HEK293 (cell line): ENCODE measurements at regions not wholly inside any gene's neighbourhood (a gene's known extent, or its start where the extent isn't known, plus 50 kb on each side); places are given as distances from the start of the nearest gene placed in this dataset.
A peak's percentile ranks its signal among the peaks of the same experiment; 100 is the strongest.

Experiments
- CTCF ChIA-PET: fragments of 350-600 bp; formaldehyde crosslinking; extraction: SDS; loops from one replicate; lab custom pipeline; 2021; ENCODE audit warnings: antibody characterized with exemption; lab: Yijun Ruan, JAX
- POLR2A ChIA-PET: fragments of 300-600 bp; formaldehyde crosslinking; extraction: SDS; loops from one replicate; lab custom pipeline; 2020; ENCODE audit warnings: antibody characterized with exemption, inconsistent platforms; lab: Yijun Ruan, JAX
- H3K27ac ChIP-seq: fragments of 200-500 bp; sonication (Bioruptor generic); 2 replicates; pipeline ENCODE4 v1.5.1; 2014; ENCODE audit warnings: low read depth, low read length, control low read depth, inconsistent platforms; ENCODE audit errors: extremely low read depth
- H3K36me3 ChIP-seq, 2 experiments: fragments of 200-500 bp in 1 of 2; sonication (Bioruptor generic) in 1 of 2; 1 replicate in 1 of 2; 2 replicates in 1 of 2; pipeline ENCODE4 v1.5.1; 2014 to 2017; ENCODE audit warnings: inconsistent platforms in 2 of 2, low read length in 2 of 2; ENCODE audit not compliant: control insufficient read depth in 2 of 2, insufficient read depth in 1 of 2
- H3K4me1 ChIP-seq: fragments of 200-500 bp; sonication (Bioruptor generic); 2 replicates; pipeline ENCODE4 v1.5.1; 2014; ENCODE audit warnings: mild to moderate bottlenecking, low read length, inconsistent platforms; ENCODE audit not compliant: control insufficient read depth, insufficient read depth
- H3K4me3 ChIP-seq: 2 replicates; pipeline ENCODE4 v1.5.1; 2011; ENCODE audit warnings: low read depth, mild to moderate bottlenecking, control low read depth, low read length, moderate library complexity
- H3K9me3 ChIP-seq: fragments of 200-500 bp; sonication (Bioruptor generic); 2 replicates; pipeline ENCODE4 v1.5.1; 2014; ENCODE audit warnings: low read depth, low read length, inconsistent platforms; ENCODE audit not compliant: control insufficient read depth, insufficient read depth
- EGR2 ChIP-seq: fragments of 450-650 bp; formaldehyde crosslinking; IDR thresholded peaks from 2 replicates; pipeline ENCODE4 v1.5.1; 2016; ENCODE audit warnings: low read depth, missing biosample characterization, missing genetic modification characterization
- HOXC10 ChIP-seq: sonication (generic); formaldehyde crosslinking; IDR thresholded peaks from 2 replicates; pipeline ENCODE4 v1.8.1; 2023; ENCODE audit warnings: mild to moderate bottlenecking, missing genetic modification reagents
- KLF8 ChIP-seq: fragments of 450-650 bp; formaldehyde crosslinking; IDR thresholded peaks from 2 replicates; pipeline ENCODE4 v1.5.1; 2016; ENCODE audit warnings: missing biosample characterization, missing genetic modification characterization
- SALL2 ChIP-seq: fragments of 450-650 bp; formaldehyde crosslinking; IDR thresholded peaks from 2 replicates; pipeline ENCODE4 v1.5.0; 2017; ENCODE audit warnings: missing biosample characterization, mild to moderate bottlenecking, missing genetic modification characterization, borderline replicate concordance
- ZFHX2 ChIP-seq: fragments of 450-650 bp; formaldehyde crosslinking; conservative IDR thresholded peaks from 2 replicates; pipeline ENCODE4 v1.5.1; 2016; ENCODE audit warnings: missing biosample characterization, missing genetic modification characterization
- ZFP37 ChIP-seq: fragments of 450-650 bp; formaldehyde crosslinking; IDR thresholded peaks from 2 replicates; pipeline ENCODE4 v1.5.1; 2016; ENCODE audit warnings: missing biosample characterization, missing genetic modification characterization
- ZNF112 ChIP-seq: fragments of 450-650 bp; formaldehyde crosslinking; IDR thresholded peaks from 2 replicates; pipeline ENCODE4 v1.5.0; 2017; ENCODE audit warnings: missing biosample characterization, missing genetic modification characterization
- ZNF140 ChIP-seq: fragments of 450-650 bp; formaldehyde crosslinking; IDR thresholded peaks from 2 replicates; pipeline ENCODE4 v1.5.1; 2016; ENCODE audit warnings: missing biosample characterization, missing genetic modification characterization
- ZNF239 ChIP-seq: fragments of 450-650 bp; formaldehyde crosslinking; IDR thresholded peaks from 2 replicates; pipeline ENCODE4 v1.5.1; 2016; ENCODE audit warnings: missing biosample characterization, missing genetic modification characterization
- ZNF423 ChIP-seq: fragments of 450-650 bp; formaldehyde crosslinking; IDR thresholded peaks from 2 replicates; pipeline ENCODE4 v1.5.1; 2016; ENCODE audit warnings: missing biosample characterization, missing genetic modification characterization
- ZNF48 ChIP-seq: fragments of 450-650 bp; formaldehyde crosslinking; IDR thresholded peaks from 2 replicates; pipeline ENCODE4 v1.5.1; 2016; ENCODE audit warnings: missing biosample characterization, missing genetic modification characterization
- ZNF571 ChIP-seq: fragments of 450-650 bp; formaldehyde crosslinking; IDR thresholded peaks from 2 replicates; pipeline ENCODE4 v1.5.0; 2017; ENCODE audit warnings: missing biosample characterization, missing genetic modification characterization
- ZNF626 ChIP-seq: fragments of 450-650 bp; sonication (Bioruptor Pico); formaldehyde crosslinking; IDR thresholded peaks from 2 replicates; pipeline ENCODE4 v1.5.1; 2018; ENCODE audit warnings: missing biosample characterization, missing genetic modification characterization, inconsistent platforms
- ZNF645 ChIP-seq: fragments of 450-650 bp; formaldehyde crosslinking; IDR thresholded peaks from 2 replicates; pipeline ENCODE4; 2016; ENCODE audit warnings: missing biosample characterization, missing genetic modification characterization
- ZNF830 ChIP-seq: fragments of 450-650 bp; IDR thresholded peaks from 2 replicates; pipeline ENCODE4 v1.5.0; 2018; ENCODE audit warnings: missing biosample characterization, missing genetic modification characterization, low read depth, mild to moderate bottlenecking, moderate library complexity
- TF ChIP-seq, protein P1 (sequence below): fragments of 450-650 bp; formaldehyde crosslinking; IDR thresholded peaks from 2 replicates; pipeline ENCODE4 v1.5.1; 2016; ENCODE audit warnings: missing biosample characterization, missing genetic modification characterization, borderline replicate concordance
- TF ChIP-seq, protein P2 (sequence below): fragments of 450-650 bp; formaldehyde crosslinking; IDR thresholded peaks from 2 replicates; pipeline ENCODE4 v1.5.1; 2016; ENCODE audit warnings: missing biosample characterization, missing genetic modification characterization, borderline replicate concordance

DNA sequence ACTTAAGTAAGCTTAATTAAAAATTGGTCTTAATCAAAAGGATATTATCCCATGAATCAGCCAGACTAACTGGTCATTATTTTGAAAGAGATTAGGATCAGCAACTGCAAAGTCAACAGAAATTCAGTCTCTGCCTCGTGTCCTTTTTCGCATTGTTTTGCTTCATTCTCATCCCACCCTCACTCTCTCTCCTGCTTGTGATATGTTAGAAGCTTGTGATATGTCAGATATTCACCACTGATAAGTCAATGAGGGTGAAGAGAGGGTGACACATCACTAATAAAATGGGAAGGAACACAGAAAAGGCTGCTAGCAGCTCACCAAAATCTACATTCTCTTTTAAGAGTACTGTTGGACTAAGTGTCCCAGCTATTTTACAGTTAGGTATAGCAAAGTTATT, 146.1 kb downstream of the SUCNR1 start:
- POLR2A ChIA-PET = no interaction called here
- TF ChIP-seq ZNF645 (no peak), ZNF239 (tag by site-specific recombination) (no peak), ZNF112 (tag by site-specific recombination) (no peak), SALL2 (tag by site-specific recombination) (no peak), ZNF48 (tag by site-specific recombination) (no peak), KLF8 (tag by site-specific recombination) (no peak), ZNF140 (no peak), ZNF423 (tag by site-specific recombination) (no peak), ZNF571 (tag by site-specific recombination) (no peak), ZNF830 (no peak), ZFP37 (tag by site-specific recombination) (no peak), ZNF626 (tag by site-specific recombination) (no peak)
- TF ChIP-seq, protein P1, sequence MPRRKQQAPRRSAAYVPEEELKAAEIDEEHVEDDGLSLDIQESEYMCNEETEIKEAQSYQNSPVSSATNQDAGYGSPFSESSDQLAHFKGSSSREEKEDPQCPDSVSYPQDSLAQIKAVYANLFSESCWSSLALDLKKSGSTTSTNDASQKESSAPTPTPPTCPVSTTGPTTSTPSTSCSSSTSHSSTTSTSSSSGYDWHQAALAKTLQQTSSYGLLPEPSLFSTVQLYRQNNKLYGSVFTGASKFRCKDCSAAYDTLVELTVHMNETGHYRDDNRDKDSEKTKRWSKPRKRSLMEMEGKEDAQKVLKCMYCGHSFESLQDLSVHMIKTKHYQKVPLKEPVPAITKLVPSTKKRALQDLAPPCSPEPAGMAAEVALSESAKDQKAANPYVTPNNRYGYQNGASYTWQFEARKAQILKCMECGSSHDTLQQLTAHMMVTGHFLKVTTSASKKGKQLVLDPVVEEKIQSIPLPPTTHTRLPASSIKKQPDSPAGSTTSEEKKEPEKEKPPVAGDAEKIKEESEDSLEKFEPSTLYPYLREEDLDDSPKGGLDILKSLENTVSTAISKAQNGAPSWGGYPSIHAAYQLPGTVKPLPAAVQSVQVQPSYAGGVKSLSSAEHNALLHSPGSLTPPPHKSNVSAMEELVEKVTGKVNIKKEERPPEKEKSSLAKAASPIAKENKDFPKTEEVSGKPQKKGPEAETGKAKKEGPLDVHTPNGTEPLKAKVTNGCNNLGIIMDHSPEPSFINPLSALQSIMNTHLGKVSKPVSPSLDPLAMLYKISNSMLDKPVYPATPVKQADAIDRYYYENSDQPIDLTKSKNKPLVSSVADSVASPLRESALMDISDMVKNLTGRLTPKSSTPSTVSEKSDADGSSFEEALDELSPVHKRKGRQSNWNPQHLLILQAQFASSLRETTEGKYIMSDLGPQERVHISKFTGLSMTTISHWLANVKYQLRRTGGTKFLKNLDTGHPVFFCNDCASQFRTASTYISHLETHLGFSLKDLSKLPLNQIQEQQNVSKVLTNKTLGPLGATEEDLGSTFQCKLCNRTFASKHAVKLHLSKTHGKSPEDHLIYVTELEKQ (tag by site-specific recombination) = no peak
- TF ChIP-seq, protein P2, sequence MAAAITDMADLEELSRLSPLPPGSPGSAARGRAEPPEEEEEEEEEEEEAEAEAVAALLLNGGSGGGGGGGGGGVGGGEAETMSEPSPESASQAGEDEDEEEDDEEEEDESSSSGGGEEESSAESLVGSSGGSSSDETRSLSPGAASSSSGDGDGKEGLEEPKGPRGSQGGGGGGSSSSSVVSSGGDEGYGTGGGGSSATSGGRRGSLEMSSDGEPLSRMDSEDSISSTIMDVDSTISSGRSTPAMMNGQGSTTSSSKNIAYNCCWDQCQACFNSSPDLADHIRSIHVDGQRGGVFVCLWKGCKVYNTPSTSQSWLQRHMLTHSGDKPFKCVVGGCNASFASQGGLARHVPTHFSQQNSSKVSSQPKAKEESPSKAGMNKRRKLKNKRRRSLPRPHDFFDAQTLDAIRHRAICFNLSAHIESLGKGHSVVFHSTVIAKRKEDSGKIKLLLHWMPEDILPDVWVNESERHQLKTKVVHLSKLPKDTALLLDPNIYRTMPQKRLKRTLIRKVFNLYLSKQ (tag by site-specific recombination) = no peak
- Histone ChIP-seq H3K9me3 (no peaks in the 10 kb centered on the region), H3K27ac (no peak overlapping the region), H3K4me1 (no peaks in the 10 kb centered on the region), H3K36me3 (no peaks in the 10 kb centered on the region), H3K4me3 (no peak overlapping the region)
- CTCF ChIA-PET = interaction anchor here (0.6 kb wide), 1 partner anchor 552 kb away, joined by 3 read pairs; no protein-coding TSS in a partner anchor

DNA sequence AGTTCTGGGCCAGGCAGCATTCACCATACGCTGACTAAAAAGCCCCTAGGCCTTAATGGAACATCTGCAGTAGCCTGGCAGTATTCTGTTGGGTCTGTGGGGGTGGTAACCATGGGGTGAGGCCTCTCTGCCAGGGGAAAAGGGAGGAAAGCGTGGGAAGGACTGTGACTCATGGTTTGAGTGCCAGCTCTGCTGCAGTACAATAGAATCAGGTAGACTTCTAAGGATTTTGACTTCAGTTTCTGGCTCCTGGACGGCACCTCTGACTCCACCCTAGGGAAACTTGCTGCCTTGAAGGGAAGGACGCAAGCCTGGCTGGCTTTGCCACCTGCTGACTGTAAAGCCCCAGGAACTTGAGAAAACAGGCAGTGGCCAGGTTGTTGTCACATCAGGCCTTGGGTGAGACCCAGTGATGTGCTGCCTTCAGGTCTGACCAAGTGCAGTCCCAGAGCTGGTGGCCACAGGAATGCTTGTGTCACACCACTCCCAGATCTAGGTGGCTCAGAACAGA, 148.6 kb downstream of the SUCNR1 start:
- H3K4me1 ChIP-seq = no peaks in the 10 kb centered on the region
- no peaks in the 10 kb centered on the region for H3K9me3 ChIP-seq
- ChIA-PET CTCF (no interaction called here), POLR2A (no interaction called here)
- TF ChIP-seq ZFHX2 (tag by site-specific recombination) (peak; percentile 58), HOXC10 (CRISPR knock-in tag) (no peak), EGR2 (tag by site-specific recombination) (peak; percentile 51)
- no peaks in the 10 kb centered on the region for H3K36me3 ChIP-seq
- H3K4me3 ChIP-seq = no peak overlapping the region
- H3K27ac ChIP-seq = no peak overlapping the region
